Activated CD4-positive, alpha-beta T cell treated with anti-CD3 and anti-CD28 coated beads, Interleukin-2, amount 50 U/mL, for 24 hours (primary cell): ENCODE measurements at regions not wholly inside any gene's neighbourhood (a gene's known extent, or its start where the extent isn't known, plus 50 kb on each side); places are given as distances from the start of the nearest gene placed in this dataset.

ENCODE experiments used
- DNase-seq, 2 donors: peaks; one replicate each; pipeline ENCODE4 v3.0.0-alpha.2; 2020; ENCODE audit warnings: low read depth in 1 of 2, low spot score in 1 of 2

DNA sequence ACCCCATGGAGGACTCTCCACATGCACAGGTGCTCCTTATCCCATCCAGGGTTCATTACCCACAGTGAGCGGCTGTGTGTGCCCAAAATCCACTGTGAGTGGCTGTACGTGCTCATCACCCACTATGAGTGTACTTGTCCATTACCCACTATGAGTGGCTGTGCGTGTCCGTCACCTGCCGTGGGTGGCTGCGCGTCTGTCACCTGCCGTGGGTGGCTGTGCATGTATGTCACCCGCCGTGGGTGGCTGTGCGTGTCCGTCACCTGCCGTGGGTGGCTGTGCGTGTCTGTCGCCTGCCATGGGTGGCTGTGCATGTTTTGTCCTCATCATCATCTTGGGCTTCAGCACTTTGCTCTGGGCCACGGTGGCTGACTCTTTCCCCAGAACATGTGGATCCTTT lies 78.6 kb upstream of the FN1 start:
- no peak for DNase-seq

DNA sequence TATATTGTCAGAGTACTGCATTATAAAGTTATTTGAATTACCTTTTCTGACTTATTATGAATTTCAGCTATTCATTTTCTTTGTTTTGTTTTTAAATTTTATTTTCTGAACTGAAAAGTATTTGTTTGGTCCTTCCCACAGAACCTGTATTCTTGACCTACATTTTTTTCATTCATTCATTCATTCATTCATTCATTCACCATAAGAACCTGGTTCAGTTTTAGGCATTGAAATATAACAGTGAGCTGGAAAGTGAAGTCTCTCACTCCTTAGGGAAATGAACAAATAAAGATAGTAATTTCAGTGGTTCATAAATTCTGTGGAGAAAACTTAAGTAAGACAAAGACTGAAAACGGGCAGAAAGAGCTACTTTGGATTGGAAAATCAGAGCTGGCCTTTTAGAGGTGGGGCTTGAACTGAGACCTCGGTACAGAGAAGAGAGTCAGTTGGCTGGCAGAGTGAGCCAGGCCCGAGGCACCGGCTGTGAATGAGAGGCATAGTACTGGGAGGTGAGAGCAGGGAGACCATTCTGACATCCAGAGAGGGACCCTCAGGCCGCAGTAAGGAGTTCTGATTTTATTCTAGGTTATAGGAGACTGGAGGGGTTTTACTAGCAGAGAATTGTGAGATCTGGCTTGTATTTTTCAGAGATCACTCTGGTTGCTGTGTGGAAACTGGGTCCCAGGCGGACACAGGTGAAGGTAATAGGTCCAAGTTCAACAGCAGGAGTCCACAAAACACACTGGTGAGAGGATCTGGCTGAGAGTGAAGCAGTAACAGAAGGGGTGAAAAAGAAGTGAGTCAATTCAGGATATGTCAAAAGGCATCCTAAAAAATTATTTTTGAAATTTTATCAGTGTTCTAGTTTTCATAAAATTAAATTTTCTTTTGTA lies 75.8 kb upstream of the FN1 start:
- DNase-seq = no peak

DNA sequence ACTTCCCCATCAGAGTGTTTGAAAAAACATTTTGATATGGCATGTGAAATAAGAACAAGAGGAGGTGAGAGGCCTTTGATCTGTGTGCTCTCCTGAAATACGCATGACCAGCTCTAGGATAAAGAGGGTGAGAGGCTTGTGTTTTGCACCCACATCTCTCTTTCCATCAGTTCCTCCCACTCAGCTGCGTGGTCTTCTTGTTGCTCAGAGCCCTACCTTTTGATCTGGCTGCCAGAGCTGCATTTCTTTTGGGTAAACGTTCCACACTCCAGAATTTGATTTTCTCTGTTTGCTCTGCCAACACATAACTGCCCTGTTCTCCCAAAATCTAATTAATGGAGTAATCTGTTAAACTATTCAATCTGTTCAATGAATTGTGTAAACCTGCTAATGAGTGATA lies 72.0 kb upstream of the FN1 start:
- no peak for DNase-seq

DNA sequence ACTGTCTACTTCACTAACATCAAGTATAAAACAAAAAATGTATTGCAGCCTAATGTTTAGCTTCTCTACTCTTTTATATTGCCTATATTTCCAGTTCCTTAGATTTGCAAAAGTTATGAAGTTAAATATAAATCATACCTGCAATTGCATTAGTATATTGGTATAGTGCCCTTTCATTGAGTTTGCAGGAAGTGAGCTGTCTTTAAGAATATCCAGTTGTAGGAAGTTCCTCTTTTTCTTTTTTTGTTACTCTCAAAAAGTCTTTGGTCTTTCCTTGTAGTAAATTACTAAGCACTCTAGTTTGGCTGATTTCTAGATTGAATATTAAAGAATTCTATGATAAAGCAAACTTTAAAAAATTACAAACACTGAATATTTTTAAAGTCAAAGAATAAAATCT lies 71.3 kb upstream of the FN1 start:
- DNase-seq = no peak

DNA sequence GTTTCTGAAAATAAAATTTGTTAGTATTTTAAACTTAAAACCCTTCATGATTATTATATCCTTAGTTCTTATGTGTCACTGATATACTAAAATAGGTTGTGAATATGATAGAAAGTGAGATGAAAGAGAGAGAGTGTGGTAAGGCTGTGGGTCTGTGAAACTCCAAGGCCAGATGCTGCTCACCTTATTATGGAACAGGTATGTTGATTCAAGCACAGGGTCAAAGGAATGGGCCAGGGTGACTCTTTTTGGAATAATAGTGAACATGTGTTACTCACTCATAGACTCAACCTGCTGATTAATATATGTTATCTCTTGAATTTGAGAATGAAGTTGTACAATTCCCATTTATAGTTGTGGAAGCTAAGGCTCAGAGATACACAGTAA lies 70.7 kb upstream of the FN1 start:
- no peak for DNase-seq

DNA sequence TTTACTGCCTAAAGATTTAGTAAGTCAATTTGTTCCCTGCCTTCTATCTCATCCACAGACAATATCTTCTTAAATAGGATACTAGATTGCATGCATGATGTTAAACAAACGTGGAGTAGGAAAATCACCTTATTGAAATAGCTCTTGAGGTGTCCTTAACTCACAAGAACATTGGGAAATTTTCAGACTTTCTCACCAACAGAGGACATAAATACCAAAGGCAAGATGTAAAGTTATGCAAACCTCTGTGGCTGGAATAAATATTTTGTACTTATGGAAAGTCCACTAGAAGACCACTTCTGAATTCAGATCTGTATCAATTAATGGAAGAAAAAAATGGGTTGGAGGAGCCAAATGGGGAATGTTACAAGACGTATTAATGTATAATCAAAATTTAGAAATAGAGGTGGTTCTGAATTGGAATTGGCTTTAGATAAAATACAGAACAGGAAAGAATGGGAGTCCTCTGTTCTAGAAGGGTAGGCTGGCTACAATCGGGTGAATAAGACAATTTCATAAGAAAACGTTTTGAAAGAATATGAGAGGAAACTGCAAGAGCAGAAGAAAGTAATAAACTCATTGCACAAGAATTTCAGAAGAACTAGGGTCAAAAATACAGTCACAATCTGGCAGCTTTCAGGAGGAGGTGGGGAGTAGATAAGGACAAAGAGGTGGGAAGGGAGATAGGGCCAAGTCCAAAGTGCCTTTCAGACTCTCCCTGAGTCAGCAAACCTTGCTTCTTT lies 69.3 kb upstream of the FN1 start:
- no peak for DNase-seq

DNA sequence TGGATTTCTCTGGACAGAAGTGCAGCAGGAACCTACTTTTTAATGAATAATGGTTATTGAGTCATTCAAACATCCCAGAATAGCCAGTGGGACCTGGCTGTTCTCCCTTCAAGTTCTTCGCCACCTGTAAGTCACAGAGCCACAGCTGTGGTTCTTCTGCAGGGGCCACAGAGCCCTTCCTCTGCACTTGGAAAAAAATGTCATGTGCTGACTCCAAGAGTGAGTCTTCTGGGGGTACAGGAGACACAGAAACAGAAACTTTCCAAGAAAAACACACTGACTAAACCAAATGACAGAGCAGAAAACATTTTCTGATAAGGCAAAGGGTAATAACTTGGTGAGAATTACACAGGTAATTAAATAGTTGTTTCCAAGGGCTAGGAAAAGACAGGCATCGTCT lies 68.7 kb upstream of the FN1 start:
- no peak for DNase-seq

DNA sequence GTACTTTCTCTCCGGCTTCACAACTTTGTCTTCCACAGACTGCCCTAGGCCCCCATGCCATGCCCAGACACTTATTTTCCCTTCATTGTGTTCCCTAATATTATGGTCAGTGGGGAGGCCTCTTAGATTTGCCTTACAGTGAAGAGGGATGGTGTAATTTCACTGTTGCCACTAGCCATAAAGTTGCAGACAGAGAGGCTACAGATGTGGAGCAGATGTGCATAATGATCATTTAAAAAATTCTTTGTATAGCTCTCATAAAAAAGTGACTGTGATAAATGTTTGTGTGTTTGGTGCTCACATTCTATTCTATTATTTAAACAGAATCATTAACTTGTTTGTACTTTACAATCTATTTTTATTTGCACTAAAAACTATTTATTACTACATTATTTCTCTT lies 67.5 kb upstream of the FN1 start:
- no peak for DNase-seq

DNA sequence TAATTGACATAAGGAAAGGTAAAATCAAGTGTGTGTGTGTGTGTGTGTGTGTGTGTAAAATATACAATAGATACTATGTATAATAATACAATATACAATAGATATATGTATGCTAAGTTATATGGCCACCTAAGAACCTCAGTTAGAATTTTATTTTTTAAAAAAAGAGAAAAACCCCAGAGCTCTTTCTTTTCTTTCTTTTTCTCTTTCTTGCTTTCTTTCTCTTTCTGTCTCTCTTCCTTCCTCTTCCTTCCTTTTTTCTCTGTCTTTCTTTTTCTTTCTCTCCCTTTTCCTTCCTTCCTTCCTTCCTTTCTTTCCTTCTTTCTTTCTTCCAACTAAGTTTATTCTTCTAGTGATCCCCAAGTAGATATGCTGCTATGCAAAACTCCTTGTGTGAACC lies 64.6 kb upstream of the FN1 start:
- DNase-seq = no peak

DNA sequence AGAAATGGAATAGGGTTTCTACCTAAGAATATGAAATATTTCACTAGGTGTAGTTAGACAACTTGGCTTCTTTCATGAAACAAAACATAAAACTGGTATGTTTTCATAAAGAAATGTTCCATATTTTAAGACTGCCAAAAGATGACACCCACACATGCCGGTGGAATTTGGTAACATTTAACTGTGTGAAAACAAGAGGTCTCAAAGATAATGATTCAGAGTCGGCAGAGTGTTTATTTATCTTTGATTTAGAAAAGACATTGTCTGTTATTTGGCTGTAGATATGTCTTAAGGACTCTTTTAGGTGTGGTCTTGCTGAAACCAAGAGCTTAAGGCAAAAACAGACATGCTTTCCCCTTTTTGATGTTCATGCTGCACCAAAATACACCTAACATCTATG lies 63.5 kb upstream of the FN1 start:
- no peak for DNase-seq

DNA sequence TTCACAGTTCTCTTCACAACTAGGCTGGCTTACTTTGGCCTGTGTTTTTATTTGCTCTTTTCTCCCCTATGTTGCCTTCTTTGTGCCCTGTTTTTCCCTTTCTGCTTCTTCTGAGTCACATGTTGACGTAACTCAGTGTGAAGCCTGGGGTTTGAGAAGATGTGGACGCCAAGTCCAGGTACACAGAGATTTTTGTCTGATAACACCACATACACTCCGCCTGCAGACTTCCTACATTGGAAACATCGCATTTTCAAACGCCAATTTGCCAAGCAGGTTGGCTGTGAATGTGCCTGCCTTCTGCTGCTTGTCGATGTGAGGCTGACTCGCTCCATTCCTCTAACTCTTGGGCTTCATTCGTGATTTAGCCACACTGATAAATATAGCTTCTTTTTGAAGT lies 62.6 kb upstream of the FN1 start:
- DNase-seq = no peak

DNA sequence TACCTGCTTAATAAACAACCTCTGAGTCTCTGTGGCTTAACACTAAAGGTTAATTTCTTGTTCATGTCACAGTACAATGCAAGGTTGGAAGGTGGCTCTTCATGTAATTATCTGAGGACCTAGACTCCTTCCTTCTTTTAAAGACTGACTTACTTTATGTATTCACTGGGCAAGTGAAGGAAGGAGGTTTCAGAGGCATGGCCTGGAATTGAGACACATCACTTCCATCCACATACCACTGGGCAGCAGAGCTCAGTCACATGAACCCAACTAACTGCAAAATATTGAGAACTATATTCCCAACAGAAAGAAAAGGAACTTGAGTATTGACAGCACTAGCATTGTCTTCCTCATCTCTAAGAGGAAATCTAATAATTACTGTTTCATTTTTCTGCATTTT lies 57.5 kb upstream of the FN1 start:
- no peak for DNase-seq

DNA sequence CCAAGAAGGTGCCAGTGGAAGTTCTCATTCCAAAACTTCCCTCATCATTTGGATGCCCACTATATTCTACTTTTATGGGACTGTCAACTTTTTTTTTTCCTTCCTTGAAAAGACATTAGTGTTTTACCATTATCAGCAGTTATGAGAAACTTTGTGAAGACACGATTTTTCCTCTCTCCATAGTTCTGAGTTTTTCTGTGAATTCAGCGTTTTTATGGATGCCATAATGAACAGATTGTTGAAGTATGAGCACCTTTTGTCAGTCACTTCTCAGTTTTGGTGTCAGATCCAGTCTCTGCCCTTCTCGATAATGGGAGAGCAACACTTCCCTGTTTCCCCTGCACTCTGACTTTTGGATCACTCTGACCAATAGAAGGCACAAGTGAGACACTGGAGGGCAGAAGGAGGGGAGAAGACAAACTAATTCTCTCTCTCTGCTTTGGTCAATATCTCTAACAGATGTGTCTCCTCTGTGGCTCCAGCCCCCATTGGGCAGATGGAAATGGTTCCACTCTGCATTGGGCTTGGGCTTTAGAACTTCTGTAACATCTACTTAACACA lies 53.5 kb upstream of the FN1 start:
- DNase-seq = no peak

DNA sequence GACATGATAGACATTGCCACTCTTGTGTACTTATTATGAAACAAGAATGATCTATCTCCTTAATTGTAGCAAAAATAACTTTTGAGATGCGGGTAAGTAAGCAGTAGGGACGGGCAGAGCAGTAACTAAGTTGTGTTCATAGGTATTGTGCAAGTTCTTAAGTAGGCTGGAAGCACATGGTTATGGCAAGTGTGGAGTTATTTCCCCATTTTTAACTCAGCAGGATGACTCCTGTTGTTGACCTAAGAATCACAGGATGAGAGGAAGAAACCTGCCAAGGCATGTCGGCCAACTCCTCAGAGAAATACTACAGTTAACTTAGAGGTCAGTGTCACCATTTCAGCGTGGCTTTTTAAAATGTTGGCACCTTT lies 51.1 kb upstream of the FN1 start:
- DNase-seq = no peak

DNA sequence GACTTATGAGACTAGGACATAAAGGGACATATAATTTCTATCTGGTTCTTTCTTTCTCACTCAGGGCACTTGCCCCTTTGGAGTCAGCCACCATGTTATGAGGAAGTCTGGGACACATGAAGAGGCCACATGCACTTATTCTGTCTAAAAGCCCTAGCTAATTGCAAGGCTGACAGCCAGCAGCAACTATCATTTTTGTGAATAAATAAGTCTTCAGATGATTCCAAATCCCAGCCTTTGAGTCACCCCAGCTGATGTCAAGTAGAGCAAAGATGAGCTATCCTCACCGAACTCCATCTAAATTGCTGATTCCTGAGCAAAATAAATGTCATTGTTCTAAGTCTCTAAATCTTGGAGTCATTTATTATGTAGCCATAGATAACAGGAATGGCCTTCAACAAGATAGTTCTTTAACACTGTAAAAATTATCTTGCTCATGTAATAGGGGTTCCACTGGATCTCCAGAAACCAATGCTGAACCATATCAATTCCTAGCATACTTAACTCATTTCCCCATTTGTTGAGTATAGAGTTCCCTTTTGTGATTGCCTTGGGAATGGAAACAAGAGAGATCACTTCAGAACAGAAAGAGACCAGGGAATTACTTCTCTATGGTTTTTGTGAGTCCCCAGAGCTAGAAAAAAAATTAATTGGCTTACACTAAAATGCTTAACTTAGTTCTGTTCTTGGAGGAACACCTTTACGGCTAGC lies 50.6 kb upstream of the FN1 start:
- no peak for DNase-seq
